NK-92 treated with Interleukin-12 subunit alpha and Interleukin-12 subunit beta, amount 100 ng/mL, for 24 hours (cell line): ENCODE measurements at regions not wholly inside any gene's neighbourhood (a gene's known extent, or its start where the extent isn't known, plus 50 kb on each side); places are given as distances from the start of the nearest gene placed in this dataset.
"Not testable (repeated sequence)": the region's sequence is repeated elsewhere in the genome, so short reads cannot be mapped to it uniquely, and the experiment has no call there.

Source experiments
- DNase-seq: peaks from one replicate; lab custom pipeline; 2025; lab: John Stamatoyannopoulos, UW

GRCh38 chr3:43236008-43236407, 50.3 kb upstream of the SNRK start:
- DNase-seq = no peak

GRCh38 chr3:43233062-43233461, 53.3 kb upstream of the SNRK start:
- DNase-seq = no peak

- no peak for DNase-seq
Observed at GRCh38 chr3:43231276-43232000, 54.9 kb upstream of the SNRK start.

GRCh38 chr3:43229865-43230264, 56.5 kb upstream of the SNRK start:
- not testable (repeated sequence) for DNase-seq

GRCh38 chr3:43227685-43228084, 58.7 kb upstream of the SNRK start:
- DNase-seq = not testable (repeated sequence)

- no peak for DNase-seq
Observed at GRCh38 chr3:43224405-43225073, 61.8 kb upstream of the SNRK start.

- no peak for DNase-seq
Observed at GRCh38 chr3:43223670-43224364, 62.5 kb upstream of the SNRK start.

- DNase-seq = no peak
Observed at GRCh38 chr3:43222590-43222989, 63.8 kb upstream of the SNRK start.

- DNase-seq = no peak
Observed at GRCh38 chr3:43221076-43221475, 65.3 kb upstream of the SNRK start.

GRCh38 chr3:43219616-43220015, 66.7 kb upstream of the SNRK start:
- DNase-seq = no peak

- DNase-seq = no peak
Observed at GRCh38 chr3:43218921-43219320, 67.4 kb upstream of the SNRK start.

GRCh38 chr3:43218156-43218555, 68.2 kb upstream of the SNRK start:
- DNase-seq = no peak

DNA sequence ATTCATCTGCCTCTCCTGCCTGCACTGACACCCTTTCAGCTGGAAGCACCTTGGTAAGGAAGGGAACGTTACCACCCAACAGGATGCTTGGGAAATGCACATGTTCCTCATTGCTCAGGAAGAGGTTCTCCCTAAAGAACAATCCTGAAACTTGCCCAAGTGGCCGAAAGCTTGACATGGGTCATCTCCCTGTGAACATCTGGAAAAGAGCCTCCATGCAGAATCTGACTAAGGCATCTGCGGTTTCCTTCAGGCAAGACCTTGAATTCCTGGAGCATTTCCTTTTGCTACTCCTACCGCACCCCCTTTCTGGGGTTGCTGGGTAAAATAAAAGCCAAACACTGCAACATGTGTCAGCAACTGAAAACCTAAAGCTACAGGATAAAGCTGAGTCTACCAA, 68.7 kb upstream of the SNRK start:
- no peak for DNase-seq

DNA sequence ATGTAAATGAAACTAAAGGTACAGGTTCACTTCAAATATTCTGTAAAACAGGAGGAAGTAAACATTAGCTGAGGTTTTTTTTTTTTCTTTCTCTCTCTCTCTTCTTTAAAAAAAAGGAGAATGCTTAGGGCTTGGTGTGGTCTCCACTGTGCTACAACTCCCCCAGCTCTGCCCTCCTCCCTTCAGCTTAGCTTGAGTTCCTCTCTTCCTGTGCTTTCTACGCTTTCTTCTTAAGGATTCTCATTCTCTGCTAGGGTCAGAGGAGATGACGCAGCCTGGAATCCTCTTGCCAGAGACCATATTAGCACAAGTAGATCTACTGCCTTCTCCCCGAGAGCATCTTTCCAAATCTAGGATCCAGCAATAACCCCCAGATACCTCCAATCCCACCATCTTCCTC, 69.1 kb upstream of the SNRK start:
- no peak for DNase-seq

DNA sequence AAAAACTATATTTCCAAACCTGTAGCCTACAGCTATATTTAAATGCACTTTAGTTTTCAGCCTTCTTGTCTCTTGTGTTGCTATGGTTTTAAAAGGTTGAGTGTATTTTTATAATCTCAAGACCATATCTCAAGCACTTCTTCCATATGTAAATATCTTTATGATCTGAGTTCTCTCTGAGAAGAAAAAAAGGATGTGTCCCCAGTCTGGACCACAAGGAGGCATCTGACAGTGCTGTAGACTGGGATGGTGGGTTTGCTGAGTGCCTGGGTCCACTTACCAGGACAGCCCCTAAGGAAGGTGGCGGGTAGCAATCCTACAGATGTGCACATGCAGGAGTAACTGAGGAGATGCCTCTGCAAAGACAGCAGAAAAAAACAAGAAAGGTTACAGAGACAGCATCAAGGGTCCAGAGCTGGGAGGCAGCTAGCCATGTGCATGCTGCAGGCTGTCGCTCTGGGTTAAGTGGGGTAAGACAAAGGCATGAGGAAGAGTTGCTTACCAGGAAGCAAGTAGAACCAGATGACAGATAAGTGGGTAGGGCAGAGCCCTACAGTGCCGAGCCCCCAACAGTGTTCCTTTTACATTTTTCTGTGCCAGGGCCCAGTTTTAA, 70.6 kb upstream of the SNRK start:
- DNase-seq = no peak

DNA sequence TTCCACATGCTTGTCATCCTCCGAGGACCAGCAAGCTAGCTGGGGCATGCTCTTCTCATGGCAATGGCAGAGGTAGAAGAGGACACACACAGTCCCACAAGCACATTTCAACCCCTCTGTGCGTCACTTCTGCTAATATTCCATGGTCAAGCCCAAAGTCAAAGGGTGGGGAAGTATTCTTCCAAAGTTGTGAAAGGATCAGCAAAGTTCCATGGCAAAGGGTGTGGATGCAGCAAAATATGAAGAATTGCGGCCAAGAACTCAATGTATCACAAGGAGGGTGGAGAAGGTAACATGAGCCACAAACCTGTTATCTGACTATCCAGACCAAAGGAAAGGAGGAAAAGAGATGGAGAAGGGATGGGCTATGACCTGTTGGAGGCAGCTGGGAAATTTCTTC, 71.2 kb upstream of the SNRK start:
- no peak for DNase-seq

DNA sequence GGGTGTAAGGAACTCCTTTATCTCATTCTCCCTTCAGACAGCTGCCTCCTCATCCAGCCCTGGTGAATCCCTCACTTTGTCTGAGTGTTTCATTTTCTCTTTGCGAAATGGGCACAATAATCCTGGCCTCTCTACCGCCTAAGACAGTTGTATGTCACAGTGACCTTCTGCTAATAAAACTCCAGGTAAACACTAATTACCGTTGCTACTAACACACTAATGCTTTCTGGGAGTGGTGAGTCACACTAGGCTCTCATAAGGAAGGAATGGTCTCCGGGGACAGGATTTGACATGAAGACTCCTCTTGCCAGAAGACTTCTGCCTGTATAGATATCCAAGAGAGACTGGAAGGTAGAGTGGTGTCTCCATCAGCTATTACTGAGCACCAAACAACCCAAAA, 71.7 kb upstream of the SNRK start:
- DNase-seq = no peak

DNA sequence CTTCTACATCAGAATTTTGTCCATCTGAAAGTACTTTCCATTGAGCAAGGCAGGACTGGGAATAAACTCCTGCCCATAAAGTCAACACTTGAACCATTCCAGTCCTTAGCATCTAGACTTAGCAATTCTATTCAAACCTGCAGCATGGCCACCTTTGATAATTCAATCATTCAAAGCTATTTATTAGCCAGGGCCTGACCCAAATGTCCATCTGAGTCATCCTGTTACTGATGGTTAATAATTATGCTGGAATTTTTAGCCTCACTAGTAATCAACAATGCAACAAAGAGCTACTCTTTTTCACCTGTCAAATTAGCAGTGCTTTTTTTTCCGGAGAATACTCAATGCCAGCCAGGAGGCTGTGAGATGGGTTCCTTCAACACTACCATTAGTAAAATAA, 72.7 kb upstream of the SNRK start:
- DNase-seq = no peak

DNA sequence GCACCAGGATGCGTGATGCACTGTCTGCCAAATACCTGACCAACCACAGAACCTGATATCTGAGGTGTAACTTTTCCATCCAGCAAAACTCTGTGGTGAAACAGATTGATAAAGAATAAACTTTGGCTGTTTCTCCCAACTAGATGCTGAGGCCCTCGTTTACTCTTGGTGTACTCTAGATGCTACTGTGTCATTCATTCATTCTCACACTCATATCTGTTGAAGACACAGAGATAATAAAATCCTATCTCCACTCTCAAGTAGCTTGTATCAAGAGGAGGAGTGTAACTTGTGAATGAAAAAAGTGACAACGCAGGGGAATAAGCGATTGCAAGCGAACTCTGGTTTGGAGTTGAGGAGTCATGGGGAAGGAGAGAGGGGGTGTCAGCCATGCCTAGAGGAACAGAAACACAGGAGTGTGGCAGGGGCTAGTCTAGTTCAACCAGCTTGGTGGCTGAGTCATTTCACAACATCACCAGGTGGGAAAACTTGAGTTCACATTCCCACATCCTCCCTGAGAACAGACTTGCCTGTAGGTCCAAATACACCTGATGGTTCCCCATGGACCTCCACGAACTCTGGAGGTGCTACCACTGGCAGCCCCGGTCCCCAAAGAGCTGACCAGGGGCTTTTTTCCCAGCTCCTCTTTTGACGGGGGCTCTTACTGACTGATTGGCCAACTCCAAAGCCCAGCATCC, 73.3 kb upstream of the SNRK start:
- DNase-seq = no peak

DNA sequence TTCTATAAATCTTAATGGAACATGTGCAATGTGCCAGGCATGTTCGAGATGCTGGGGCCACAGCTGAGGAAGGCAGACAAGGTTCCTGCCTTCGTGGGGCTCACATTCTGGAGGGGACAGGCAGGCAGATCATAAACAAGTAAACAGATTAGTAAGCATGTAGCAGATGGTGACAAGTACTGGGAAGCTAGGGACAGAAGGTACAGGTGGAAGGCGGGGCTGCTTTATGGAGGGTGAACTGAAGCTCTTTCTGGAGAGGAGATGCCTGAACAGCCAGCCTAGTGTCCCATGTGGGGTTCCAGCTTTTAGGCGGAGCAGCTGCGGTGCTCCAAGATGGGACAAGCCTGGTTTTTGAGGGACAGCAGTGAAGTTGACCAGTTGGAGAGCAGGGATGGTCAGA, 74.7 kb upstream of the SNRK start:
- no peak for DNase-seq

- DNase-seq = no peak
Observed at GRCh38 chr3:43210049-43211027, 76.0 kb upstream of the SNRK start.
